Epithelial cell of prostate (primary cell): ENCODE measurements at regions not wholly inside any gene's neighbourhood (a gene's known extent, or its start where the extent isn't known, plus 50 kb on each side); places are given as distances from the start of the nearest gene placed in this dataset.
A peak's percentile ranks its signal among the peaks of the same experiment; 100 is the strongest.

Experiments used
- DNase-seq: peaks from one replicate; pipeline ENCODE4 v3.0.0-alpha.2; 2011; ENCODE audit warnings: low read depth, low spot score
- H3K27ac ChIP-seq: fragments of 450-650 bp; 2 replicates; pipeline ENCODE4 v1.5.1; 2017; ENCODE audit warnings: mild to moderate bottlenecking

DNA sequence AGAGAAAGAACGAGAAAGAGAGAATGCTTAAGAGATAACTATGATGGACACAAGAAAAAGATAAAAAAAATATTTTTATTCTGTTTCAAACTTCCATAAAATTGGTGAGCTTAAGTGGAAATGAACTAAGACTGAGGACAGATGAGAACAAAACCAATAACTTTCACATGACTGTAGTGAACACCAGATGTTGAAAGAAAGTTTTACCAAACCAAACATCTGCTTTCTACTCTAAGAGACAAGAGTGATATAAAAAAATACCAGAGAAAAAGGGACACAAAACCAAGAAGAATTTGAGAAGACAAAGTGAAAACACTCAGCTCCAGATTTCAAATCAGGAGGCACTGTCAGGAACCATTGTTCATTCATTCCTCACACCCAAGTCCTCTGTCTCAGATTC, 147.9 kb downstream of the IMPG2 start:
- H3K27ac ChIP-seq: no peak overlapping the region
- DNase-seq: no peak

DNA sequence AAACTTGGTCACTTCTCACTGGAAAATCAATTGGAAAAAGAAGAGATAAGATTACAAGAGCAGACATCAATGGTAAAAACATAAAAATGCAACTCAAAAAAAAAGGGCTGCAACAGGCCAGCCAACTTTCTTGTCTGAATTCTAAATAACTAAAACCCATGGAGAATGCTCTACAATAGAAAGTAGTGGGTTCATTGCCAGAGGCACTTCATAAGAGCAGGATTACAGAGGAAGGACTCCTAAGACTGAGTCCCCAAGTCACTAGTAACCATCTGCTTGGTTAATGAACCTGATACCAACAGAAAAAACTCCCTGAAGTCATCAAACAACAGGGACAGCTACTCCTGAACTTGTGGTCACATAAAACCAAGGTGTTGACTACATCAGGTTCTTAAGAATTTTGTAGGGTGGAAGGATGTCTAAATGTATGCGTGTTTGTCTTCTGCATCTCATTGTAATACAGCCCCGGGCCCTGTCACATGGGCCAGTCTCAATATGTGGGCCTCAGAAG, 148.6 kb downstream of the IMPG2 start:
- DNase-seq: no peak
- no peak overlapping the region for H3K27ac ChIP-seq

DNA sequence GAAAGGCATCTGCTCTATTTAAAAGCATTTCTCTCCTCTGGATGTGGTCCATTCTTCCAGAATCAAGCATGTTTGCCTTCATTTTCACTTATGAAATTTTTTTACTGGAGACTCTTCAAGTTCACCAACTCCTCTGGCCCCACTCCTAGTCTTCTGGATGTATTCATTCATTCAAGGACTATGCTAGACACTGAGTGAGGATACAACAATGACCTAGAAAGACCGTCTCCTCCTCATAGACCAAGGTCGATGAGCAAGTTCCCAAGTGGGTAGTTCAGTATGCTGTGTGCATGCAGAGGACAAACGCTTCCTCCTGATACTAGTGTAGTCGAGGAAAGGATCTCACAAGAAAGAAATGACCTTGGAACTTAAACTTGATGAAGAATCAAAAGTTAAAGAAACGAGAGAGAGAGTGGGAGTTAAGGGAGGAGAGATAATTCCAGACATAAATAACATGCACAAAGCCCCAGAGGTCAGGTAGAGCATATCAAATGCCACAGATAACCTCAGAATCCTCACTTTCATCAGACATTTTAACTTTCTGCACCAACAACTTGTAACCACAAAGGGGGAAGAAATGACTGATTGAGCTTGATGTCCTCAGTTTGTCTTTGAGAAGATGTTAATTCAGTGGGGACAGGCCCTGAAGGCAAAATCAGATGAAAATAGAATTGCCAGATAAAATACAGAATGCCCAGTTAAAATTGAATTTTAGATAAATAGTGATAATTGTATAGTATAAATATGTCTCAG, 149.4 kb downstream of the IMPG2 start:
- no peak overlapping the region for H3K27ac ChIP-seq
- no peak for DNase-seq

DNA sequence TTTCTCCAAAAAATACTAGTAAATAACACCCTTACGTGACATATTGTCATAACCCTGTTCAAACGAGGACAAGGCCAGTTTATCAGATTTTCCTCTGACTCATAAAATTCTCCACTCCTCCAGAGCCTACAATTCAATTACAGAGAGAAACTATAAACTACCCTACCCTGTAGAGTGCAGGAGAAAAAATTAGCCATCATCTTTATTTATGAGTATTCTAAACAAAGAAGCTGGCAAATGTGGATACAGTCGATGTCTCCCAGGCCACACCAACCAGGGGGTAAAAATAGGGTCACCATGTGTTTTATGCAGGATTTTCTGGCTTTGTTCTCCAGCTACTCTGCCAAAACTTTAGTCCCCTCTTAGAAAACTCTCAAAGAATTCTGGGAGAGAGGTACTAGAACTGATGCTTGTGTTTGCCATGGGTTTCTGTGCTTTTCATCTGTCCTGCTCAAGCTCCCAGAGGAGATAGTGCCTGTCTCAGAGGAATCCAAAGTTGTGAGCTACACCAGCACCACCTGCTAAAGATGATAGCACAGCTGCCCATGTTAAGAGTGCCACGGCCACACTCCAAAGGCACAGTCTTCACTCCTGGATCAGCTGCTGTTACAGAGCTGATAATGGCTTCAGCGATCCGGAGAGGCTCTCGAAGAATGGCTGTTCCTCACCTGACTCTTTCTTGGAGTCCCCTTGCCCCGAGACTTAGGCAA, 150.2 kb downstream of the IMPG2 start:
- DNase-seq: no peak

DNA sequence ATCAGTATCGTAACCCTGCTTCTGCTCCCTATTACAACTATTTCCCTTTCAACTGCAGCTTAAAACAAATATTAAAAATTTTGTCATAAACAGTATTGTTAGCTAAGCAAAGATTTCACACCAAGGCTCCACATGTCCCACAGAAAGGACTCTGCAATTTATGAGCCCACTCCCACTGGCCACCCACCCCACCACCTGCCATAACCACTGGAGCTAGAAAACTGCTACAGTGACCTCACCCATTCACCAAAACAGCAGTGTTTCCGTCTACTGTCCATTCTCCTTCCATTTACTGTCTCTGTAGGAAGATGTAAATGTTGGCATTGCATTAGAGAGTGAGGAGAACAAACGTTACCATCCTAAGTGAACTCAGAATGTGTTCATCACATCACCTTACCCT, 150.9 kb downstream of the IMPG2 start:
- no peak overlapping the region for H3K27ac ChIP-seq
- DNase-seq: no peak

More for the DNA sequence above, 150.2 kb downstream of the IMPG2 start:
- no peak overlapping the region for H3K27ac ChIP-seq

DNA sequence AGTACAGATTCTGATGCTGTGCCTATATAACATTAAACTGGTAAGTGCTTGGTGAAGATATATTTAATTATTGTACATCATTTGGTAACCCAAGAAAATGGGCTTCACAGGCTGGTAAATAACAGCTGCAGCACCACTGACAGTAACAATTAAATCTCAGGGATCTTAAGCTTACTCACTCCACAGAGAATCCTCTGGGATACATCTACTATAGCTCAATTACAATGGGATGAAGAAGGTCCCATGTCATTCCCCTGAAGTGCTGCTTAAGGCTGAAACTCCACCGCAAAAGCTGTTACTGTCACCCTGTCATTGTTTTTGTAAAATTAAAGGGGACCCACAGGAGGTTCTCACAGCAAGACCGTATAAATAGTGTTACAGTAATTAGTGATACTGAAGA, 153.0 kb downstream of the IMPG2 start:
- H3K27ac ChIP-seq: no peak overlapping the region
- DNase-seq: no peak

DNA sequence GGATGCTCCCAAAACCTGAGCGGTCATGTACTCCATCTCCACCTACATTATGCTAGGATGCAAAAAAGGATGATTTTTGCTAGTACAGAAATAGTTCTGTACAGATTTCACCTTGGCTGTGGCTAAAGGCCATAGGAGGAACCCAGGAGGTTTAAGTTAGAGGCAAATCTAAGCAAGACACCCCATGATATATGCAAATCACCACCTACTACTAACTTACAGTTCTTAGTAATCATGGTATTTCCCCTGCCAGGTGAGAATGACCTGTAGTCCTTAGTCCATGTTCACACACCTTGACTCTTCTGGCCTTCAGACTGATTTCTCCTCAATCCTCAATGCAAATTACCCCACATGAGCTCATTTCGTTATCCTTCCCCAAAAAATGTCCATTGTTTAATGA, 154.2 kb downstream of the IMPG2 start:
- no peak for DNase-seq
- no peak overlapping the region for H3K27ac ChIP-seq

DNA sequence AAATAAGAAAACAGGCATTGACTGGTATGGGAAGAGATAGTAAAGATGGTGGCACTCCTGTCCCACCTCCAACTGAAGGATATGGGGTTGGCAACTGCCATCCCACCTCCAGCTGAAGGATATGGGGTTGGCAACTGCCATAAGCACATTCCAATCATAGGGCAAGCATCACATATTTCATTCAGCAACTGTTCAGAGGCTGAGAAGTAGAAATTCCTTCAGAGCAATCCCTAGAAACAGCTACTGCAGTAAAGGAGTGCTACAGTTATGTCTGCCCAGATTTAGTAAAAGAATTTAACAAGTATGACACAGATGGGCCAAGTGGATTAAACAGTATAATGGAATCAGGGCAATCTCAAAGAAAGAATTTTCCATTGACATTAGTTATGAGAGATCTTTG, 156.8 kb downstream of the IMPG2 start:
- no peak for DNase-seq
- H3K27ac ChIP-seq: no peak overlapping the region

DNA sequence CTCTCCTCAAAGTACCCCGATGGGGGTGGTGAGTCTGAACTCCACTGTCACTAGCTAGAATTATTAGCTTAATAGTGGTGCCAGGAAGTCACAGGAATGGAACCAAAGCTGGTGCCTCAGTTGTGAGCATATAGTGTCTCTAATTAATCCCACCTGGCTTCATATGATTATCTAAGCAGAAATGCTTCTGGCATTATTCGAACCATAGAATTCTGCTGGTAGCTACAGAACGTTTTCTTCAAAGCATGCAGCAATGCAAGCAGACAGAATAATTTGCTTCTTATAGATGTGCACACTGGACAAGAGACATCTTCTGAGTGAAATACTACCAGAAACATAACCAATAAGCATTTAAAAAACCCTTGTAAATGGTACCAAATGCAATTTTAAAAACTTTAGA, 160.9 kb downstream of the IMPG2 start:
- no peak overlapping the region for H3K27ac ChIP-seq
- no peak for DNase-seq

DNA sequence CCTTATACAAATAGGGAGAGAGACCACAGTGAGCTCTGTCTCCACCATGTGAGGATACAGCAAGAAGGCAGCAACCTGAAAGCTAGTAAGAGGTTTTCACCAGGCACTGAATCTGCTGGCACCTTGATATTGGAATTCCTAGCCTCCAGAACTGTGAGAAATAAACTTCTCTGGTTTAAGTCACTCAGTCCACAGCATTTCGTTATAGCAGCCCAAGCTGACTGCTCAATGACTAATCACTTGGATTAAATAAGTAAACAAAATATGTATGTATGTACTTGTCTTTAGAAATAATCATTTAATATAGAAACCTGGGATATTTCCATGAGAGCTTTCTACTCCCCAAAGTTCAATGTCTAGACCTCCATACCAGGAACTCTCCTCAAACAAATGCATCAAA, 162.0 kb downstream of the IMPG2 start:
- no peak overlapping the region for H3K27ac ChIP-seq
- peak; percentile 40 for DNase-seq

DNA sequence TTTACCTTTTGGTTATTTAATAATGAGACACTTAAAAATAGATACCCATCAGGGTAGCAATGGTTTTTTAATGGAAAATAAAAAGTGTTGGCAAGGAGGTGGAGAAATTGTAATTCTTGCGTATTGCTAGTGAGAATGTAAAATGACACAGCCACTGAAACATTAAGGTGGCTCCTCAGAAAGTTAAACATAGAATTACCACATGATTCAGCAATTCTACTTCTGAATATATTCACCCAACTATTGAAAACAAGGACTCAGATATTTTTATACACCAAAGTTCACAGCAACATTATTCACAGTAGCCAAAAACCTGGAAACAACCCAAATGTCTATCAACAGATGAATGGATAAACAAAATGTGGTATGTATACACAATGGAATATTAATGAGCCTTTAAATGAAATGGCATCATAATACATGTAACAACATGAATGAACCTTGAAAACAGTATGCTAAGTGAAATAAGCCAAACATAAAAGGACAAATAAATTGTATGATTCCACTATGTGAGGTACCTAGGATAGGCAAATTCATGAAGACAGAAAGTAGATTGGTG, 163.5 kb downstream of the IMPG2 start:
- no peak overlapping the region for H3K27ac ChIP-seq
- DNase-seq: no peak

DNA sequence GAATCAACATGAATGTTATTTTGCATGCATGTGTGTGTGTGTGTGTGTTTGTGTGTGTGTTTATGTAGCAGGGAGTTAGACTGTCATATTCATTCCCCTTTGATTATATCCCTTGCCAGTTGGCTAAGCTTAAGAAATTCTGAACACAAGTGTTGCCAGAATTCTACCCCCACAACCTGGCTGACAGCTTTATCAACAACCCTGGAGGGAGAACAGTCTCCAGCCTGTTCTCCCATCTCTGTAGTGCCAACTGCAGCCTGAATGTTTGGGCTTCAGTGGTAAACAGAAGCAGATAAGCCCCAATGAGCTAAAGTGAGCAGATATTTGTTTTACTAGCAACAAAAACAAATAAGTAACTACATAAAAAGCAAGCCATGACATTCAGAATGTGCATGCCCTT, 162.6 kb upstream of the ABI3BP start:
- DNase-seq: no peak
- H3K27ac ChIP-seq: no peak overlapping the region

DNA sequence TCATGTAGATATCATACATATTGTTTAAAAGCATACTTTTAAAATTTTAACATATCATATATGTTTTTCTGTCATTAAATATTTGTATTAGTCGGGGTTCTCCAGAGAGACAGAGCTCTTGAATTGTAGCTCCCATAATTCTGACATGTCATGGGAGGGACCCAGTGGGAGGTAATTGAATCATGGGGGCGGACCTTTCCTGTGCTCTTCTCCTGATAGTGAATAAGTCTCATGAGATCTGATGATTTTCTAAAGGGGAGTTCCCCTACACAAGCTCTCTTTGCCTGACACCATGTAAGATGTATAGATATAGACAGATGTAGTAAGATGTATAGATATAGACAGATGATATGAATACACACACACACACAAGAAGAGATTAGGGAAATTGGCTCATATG, 161.2 kb upstream of the ABI3BP start:
- DNase-seq: no peak
- no peak overlapping the region for H3K27ac ChIP-seq

DNA sequence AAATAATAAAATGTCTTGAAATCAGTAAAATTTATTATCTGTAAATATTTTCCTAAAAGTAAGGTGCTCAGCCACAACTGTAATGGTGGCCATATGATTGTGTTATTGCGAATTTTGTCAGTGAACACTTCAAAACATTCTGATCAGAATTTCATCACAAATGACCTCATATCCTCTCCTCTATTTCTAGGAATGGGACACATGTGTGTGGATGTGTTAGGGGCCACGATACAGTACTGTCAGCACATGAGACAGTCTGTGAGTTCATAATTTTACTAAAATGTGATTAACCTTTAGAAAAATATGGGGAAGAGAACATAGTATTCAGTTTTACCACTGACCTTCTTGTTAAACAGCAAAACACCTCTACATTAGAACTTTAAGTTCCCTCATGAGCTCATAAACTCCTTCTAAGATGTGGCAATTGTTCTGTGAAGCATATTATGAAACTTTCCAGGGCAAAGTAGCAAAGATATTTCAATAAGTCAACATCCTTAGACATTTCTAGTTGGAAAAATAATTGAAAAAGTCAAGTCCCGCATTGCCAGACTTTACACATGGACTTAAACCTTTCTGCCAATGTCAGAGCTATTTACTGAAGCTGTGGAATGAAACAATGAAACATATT, 158.2 kb upstream of the ABI3BP start:
- no peak overlapping the region for H3K27ac ChIP-seq
- DNase-seq: no peak

DNA sequence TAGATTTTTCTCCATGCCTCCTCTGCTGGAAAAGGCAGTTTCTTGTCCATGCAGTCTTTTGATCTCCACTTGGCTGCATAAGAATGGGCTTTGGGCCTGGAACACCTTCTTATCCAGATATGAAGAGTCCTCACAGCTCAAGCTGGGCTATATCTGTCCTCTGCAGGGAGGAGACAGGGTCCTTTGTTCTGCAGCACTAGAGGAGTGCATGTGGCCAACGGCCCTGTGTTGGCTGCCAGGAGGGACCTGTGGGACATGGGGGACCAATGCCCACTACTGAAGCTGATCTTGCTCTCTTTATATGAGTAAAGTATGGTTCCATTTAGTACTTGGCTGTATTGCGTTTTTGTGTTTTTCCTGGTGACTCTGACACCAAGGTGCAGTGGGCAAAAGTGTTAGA, 157.3 kb upstream of the ABI3BP start:
- DNase-seq: no peak
- H3K27ac ChIP-seq: no peak overlapping the region

DNA sequence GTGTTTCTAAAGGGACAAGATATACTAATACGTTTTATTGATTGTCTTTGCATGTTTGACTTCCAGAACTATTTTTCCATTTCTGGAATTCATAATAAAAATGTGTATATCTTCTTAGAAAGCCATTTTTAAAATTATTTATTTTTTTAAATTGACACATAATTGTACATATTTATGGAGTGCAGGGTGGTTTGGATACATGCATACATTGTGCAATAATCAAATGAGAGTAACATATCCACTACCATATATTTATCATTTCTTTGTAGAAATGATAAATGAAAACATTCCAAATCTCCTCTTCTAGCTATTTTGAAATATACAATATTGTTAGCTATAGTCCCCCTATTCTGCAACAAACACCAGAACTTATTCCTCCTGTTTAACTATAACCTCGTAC, 156.5 kb upstream of the ABI3BP start:
- DNase-seq: no peak
- no peak overlapping the region for H3K27ac ChIP-seq

DNA sequence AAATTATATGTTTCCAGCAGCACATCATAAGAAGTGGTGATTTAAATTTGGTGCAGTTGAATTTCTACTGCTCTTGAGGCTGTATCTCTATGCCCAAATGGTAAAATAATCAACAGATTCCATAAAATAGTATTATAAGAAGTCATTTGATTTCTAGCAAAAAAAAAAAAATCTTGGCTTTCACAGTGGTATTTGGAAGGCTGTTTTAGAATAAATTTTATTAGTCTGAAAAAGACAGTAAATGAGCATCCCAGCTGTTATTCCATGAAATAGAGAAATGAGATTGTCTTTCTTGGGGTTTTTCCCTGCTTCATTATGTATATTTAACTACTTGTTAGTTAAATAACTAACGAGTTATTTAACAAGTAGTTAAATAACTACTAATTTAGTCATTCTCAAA, 156.0 kb upstream of the ABI3BP start:
- no peak overlapping the region for H3K27ac ChIP-seq
- no peak for DNase-seq

DNA sequence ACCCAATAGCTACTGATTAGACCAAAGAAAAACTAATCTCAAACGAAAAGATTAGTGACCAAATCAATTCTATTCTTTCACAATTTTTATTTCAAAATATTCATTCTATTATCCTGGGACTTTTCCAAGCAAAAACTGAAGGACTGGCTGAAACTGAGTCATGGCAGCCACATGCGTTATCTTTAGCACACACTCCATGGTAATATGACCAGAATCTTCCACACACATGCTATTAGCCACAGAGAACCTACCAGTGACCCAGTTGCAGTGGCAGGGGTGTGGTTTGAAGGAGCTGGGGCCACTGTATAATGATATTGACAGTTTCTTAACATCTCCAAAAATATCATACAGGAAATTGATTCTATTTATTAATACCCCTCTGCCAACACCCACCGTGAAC, 154.8 kb upstream of the ABI3BP start:
- H3K27ac ChIP-seq: no peak overlapping the region
- DNase-seq: no peak

DNA sequence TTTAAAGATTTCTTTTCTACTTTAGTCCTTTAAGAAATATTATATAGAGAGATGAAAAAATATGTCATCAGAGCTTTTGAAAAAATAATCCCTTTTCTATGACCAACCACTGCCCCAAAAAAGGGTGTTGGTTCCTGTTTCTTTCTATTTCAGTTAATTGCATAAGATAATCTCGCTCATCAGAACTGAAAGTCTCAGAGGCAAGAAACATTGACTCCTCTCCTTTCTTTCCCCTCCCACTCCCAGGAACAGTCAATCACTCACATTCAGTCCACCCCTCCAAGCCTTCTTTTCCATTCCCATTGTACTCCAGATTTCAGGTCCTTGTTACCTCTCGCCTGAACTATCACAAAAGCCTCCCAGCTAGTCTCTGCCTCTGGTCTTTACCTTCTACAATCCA, 153.7 kb upstream of the ABI3BP start:
- no peak for DNase-seq
- H3K27ac ChIP-seq: no peak overlapping the region

DNA sequence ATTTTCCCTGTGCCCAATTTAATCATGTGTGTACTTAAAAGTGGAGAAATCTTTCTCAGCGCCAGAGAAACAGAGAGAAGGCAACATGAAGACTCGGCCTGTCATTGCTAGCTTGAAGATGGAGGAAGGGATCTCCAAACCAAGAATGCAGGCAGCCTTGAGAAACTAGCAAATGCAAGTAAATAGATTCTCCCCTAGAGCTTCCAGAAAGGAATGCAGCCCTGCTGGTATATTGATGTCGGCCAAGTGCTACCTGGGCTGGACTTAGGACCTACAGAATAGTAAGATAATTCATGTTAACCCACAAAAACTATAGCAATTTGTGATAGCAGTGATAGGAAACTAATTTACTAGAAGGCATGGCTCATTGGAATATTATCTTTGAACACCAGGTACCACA, 150.9 kb upstream of the ABI3BP start:
- H3K27ac ChIP-seq: no peak overlapping the region
- DNase-seq: no peak

DNA sequence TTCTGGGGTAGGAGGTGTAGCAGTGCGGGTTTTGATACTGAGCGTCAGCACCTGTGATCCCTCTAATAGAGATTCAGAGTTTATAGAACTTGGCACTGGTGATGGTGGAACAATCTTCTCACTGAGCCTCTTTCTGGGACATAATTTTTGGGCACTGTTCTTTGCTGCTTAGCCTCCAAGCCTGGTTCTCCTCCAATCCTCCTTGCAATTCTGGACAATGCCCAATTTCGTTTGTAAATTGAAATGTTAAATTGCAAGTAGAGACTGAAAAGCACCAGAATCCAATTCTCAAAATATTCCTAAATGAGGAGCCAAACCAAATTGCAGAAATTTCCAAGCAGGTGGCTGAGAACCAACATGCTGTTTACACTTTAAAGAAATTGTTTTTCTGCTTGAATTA, 149.8 kb upstream of the ABI3BP start:
- no peak for DNase-seq
- H3K27ac ChIP-seq: no peak overlapping the region
